Suprapubic skin (tissue), 4 donors: ENCODE measurements at regions not wholly inside any gene's neighbourhood (a gene's known extent, or its start where the extent isn't known, plus 50 kb on each side); places are given as distances from the start of the nearest gene placed in this dataset.

Source experiments
- DNase-seq, 2 donors: peaks; one replicate each; pipeline ENCODE4 v3.0.0-alpha.2; 2019; ENCODE audit warnings: low spot score in 2 of 2
- H3K27ac ChIP-seq: fragments of 200-600 bp; sonication (generic); one replicate; pipeline ENCODE4 v1.5.1; 2019
- H3K27me3 ChIP-seq: fragments of 200-600 bp; sonication (generic); one replicate; pipeline ENCODE4 v1.5.1; 2019
- H3K36me3 ChIP-seq: fragments of 200-600 bp; sonication (generic); one replicate; pipeline ENCODE4 v1.5.1; 2019
- H3K4me1 ChIP-seq: fragments of 200-600 bp; sonication (generic); one replicate; pipeline ENCODE4 v1.5.1; 2019
- H3K4me3 ChIP-seq: fragments of 200-600 bp; sonication (generic); one replicate; pipeline ENCODE4 v1.5.1; 2019; ENCODE audit warnings: mild to moderate bottlenecking
- H3K9me3 ChIP-seq: fragments of 200-600 bp; sonication (generic); one replicate; pipeline ENCODE4 v1.5.1; 2019
- EP300 ChIP-seq: sonication (generic); formaldehyde crosslinking; IDR thresholded peaks from one replicate; pipeline ENCODE4 v1.6.1; 2017; ENCODE audit warnings: antibody characterized with exemption
- POLR2A ChIP-seq, 2 donors: fragments of 450-650 bp; IDR thresholded peaks; one replicate each; pipeline ENCODE4 v1.6.1; 2017; ENCODE audit warnings: antibody characterized with exemption in 2 of 2, mild to moderate bottlenecking in 2 of 2, moderate library complexity in 2 of 2
- POLR2AphosphoS5 ChIP-seq, 3 donors: sonication (generic); formaldehyde crosslinking; IDR thresholded peaks; one replicate each; pipeline ENCODE4 v1.6.1; 2017; ENCODE audit warnings: antibody characterized with exemption in 3 of 3
- WGBS: methylation state at CpG from one replicate; pipeline ENCODE4 v1.1.5; 2018; 5-methylcytosine and 5-hydroxymethylcytosine counted together
- TF ChIP-seq, protein P1 (sequence below), 2 donors: fragments of 200-600 bp in 1 of 2; fragments of 450-650 bp in 1 of 2; sonication (generic) in 1 of 2; IDR thresholded peaks; one replicate each; pipeline ENCODE4 v1.5.1; 2016 to 2019; ENCODE audit warnings: antibody characterized with exemption in 2 of 2, mild to moderate bottlenecking in 1 of 2, moderate library complexity in 1 of 2

DNA sequence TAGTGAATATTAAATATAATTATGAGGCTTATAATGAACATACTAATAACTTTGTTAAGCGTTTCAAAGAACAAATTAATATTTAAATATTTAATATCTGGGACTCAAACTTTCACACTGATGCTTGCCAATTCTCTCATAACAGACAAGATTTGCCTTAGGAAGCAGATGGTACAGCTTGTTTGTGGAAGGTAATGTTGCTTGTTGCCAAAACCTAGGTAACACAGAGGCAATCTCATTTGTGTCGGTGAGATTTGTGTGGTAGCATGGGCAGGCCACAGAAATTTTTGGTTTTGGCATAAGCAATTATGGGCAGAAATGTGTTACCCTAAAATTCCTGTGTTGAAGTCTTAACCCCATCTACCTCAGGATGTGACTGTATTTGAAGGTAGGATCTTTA, 114.9 kb upstream of the AFF2 start:
- 63% methylated on average over 2 of the region's 2 CpGs for WGBS

DNA sequence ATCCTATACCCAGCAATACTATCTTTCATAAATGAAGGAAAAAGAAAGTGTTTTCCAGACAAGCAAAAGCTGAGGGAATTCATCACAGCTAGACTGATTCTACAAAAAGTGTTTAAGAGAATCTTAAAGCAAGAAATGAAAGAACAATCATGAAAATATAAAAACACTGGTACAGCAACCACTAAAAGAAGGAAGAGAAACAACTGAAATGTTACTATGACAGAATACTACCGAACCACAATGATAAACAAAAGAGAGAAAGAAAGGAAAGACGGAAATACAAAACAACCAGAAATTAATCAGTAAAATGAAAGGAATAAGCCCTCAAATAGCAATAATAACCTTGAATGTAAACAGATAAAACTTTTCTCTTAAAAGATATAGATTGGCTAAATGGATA, 110.8 kb upstream of the AFF2 start:
- H3K4me1 ChIP-seq: no peaks in the 10 kb centered on the region
- H3K27ac ChIP-seq: no peak overlapping the region
- H3K9me3 ChIP-seq: no peaks in the 10 kb centered on the region
- H3K36me3 ChIP-seq: no peaks in the 10 kb centered on the region
- TF ChIP-seq POLR2AphosphoS5 (IDR thresholded peaks at IDR 0.05) (no peak), POLR2A (IDR thresholded peaks at IDR 0.05) (no peak), EP300 (no peak)
- TF ChIP-seq, protein P1, sequence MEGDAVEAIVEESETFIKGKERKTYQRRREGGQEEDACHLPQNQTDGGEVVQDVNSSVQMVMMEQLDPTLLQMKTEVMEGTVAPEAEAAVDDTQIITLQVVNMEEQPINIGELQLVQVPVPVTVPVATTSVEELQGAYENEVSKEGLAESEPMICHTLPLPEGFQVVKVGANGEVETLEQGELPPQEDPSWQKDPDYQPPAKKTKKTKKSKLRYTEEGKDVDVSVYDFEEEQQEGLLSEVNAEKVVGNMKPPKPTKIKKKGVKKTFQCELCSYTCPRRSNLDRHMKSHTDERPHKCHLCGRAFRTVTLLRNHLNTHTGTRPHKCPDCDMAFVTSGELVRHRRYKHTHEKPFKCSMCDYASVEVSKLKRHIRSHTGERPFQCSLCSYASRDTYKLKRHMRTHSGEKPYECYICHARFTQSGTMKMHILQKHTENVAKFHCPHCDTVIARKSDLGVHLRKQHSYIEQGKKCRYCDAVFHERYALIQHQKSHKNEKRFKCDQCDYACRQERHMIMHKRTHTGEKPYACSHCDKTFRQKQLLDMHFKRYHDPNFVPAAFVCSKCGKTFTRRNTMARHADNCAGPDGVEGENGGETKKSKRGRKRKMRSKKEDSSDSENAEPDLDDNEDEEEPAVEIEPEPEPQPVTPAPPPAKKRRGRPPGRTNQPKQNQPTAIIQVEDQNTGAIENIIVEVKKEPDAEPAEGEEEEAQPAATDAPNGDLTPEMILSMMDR (IDR thresholded peaks at IDR 0.05): no peak
- WGBS: 82% methylated on average over 2 of the region's 2 CpGs
- no peak overlapping the region for H3K4me3 ChIP-seq
- no peaks in the 10 kb centered on the region for H3K27me3 ChIP-seq
- no peak for DNase-seq

More for the DNA sequence above, 114.9 kb upstream of the AFF2 start:
- Histone ChIP-seq H3K27me3 (no peaks in the 10 kb centered on the region), H3K4me3 (no peak overlapping the region), H3K36me3 (no peaks in the 10 kb centered on the region), H3K4me1 (no peaks in the 10 kb centered on the region), H3K9me3 (no peaks in the 10 kb centered on the region), H3K27ac (no peak overlapping the region)
- TF ChIP-seq POLR2A (IDR thresholded peaks at IDR 0.05) (no peak), POLR2AphosphoS5 (IDR thresholded peaks at IDR 0.05) (no peak), EP300 (no peak)
- TF ChIP-seq, protein P1 (IDR thresholded peaks at IDR 0.05): no peak
- no peak for DNase-seq

DNA sequence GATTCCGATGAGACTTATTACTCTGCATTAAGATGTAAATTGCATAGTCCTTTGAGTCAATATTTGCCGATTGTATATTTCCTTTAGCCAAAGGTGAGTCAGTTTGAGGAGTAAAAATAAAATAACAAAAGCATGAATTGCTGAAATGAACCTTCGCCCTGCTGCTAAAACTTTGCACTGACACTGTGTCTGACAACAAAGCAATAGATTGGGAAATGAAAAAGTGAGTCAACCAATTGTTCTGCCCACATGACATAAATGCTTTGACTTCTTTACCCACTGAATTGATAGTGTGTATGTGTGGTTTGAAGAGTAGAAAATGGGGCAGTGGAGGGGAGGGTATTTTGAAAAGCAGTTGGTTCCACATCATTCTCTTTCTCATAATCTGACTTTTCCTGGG, 88.4 kb upstream of the AFF2 start:
- Histone ChIP-seq H3K9me3 (no peaks in the 10 kb centered on the region), H3K4me3 (no peak overlapping the region), H3K27ac (no peak overlapping the region), H3K4me1 (no peaks in the 10 kb centered on the region), H3K27me3 (no peaks in the 10 kb centered on the region), H3K36me3 (no peaks in the 10 kb centered on the region)
- 69% methylated on average over 3 of the region's 3 CpGs for WGBS
- TF ChIP-seq EP300 (no peak), POLR2A (IDR thresholded peaks at IDR 0.05) (no peak)
- TF ChIP-seq, protein P1 (IDR thresholded peaks at IDR 0.05): no peak
- DNase-seq: no peak

DNA sequence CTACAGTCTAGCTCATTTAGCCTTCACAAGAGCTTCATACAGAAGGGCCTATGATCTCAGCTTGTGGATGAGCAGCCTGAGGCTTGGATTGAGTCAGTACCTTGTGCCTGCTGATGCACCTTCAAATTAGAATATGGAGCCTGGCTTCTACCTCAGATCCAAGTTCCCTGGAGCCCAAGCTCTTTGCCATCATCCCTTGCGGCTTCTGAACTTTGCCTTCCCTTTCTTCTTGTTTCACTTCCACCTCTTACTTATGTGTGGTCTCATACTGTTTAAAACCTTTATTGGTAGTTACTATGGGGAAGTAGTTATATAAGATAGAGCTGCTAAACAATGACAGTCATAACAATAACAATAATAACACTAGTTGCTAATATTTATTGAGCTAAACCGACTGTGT, 84.3 kb upstream of the AFF2 start:
- TF ChIP-seq, protein P1 (IDR thresholded peaks at IDR 0.05): no peak
- no peak for TF ChIP-seq EP300
- TF ChIP-seq POLR2AphosphoS5 (IDR thresholded peaks at IDR 0.05): no peak
- no peak for TF ChIP-seq POLR2A (IDR thresholded peaks at IDR 0.05)
- Histone ChIP-seq H3K9me3 (no peaks in the 10 kb centered on the region), H3K27me3 (no peaks in the 10 kb centered on the region), H3K4me1 (no peaks in the 10 kb centered on the region), H3K36me3 (no peaks in the 10 kb centered on the region), H3K4me3 (no peak overlapping the region), H3K27ac (no peak overlapping the region)
- 88% methylated on average over 2 of the region's 2 CpGs for WGBS
- no peak for DNase-seq

DNA sequence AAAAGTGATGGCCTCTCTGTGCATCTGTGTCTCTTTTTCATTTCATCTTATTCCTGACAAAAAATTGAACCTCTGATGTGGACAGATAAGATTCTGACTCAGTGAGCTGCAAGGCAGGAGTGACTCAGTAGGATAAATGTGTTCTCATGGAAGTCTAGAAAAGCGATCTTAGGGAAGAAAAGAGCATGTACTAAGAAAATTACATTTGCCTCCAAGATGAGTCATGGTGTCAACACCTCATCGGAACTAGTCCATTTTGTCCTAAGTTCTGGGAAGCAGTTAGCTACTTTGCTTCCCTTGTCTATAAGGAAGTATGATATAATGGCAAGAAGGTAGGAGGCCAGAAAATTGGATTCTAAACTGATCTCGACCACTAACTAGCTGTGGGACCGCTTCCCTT, 83.5 kb upstream of the AFF2 start:
- Histone ChIP-seq H3K36me3 (no peaks in the 10 kb centered on the region), H3K9me3 (no peaks in the 10 kb centered on the region), H3K4me3 (no peak overlapping the region), H3K27me3 (no peaks in the 10 kb centered on the region), H3K4me1 (no peaks in the 10 kb centered on the region), H3K27ac (no peak overlapping the region)
- WGBS: 75% methylated on average over 4 of the region's 4 CpGs
- no peak for DNase-seq
- TF ChIP-seq EP300 (no peak), POLR2A (IDR thresholded peaks at IDR 0.05) (no peak), POLR2AphosphoS5 (IDR thresholded peaks at IDR 0.05) (no peak)
- TF ChIP-seq, protein P1 (IDR thresholded peaks at IDR 0.05): no peak
